IMR-90 (cell line): ENCODE measurements at regions not wholly inside any gene's neighbourhood (a gene's known extent, or its start where the extent isn't known, plus 50 kb on each side); places are given as distances from the start of the nearest gene placed in this dataset.

Experiments used
- ATAC-seq: fragments of 200-7000 bp; cut with Tn5 transposase; 2 replicates; pipeline ENCODE4 v1.9.1; 2020; ENCODE audit warnings: low read depth, mild to moderate bottlenecking, moderate library complexity
- BruUV-seq: library from RNA; stranded (reverse); fragments of 400-500 nt; replicated peaks from 2 replicates; lab custom pipeline; 2021; lab: Mats Ljungman, UMichigan
- CTCF ChIA-PET: fragments of 300-600 bp; formaldehyde crosslinking; extraction: SDS; loops from one replicate; lab custom pipeline; 2021; ENCODE audit warnings: antibody characterized with exemption; lab: Yijun Ruan, JAX
- POLR2A ChIA-PET: fragments of 300-600 bp; sonication (Branson Sonifier 250); formaldehyde crosslinking; loops from one replicate; lab custom pipeline; 2022; ENCODE audit warnings: antibody characterized with exemption; ENCODE audit not compliant: unreplicated experiment; lab: Charles Lee
- DNase-seq: peaks from one replicate; pipeline ENCODE4 v3.0.0; 2013
- H2AFZ ChIP-seq: replicated peaks from 2 replicates; pipeline ENCODE3; 2013; ENCODE audit warnings: low read length, mild to moderate bottlenecking; ENCODE audit not compliant: poor library complexity
- H2AK5ac ChIP-seq: 2 replicates; pipeline ENCODE4 v1.6.1; 2013; ENCODE audit warnings: low read depth, low read length, inconsistent platforms
- H2AK9ac ChIP-seq: replicated peaks from 2 replicates; pipeline ENCODE3; 2013; ENCODE audit warnings: mild to moderate bottlenecking, low read depth, low read length, moderate library complexity; ENCODE audit not compliant: poor library complexity
- H2BK120ac ChIP-seq: 2 replicates; pipeline ENCODE4 v1.6.1; 2013; ENCODE audit warnings: low read depth, low read length, inconsistent platforms
- H2BK15ac ChIP-seq: 3 replicates; pipeline ENCODE4 v1.6.1; 2013; ENCODE audit warnings: low read depth, low read length, inconsistent platforms
- H2BK20ac ChIP-seq: 2 replicates; pipeline ENCODE4 v1.6.1; 2013; ENCODE audit warnings: low read depth, mild to moderate bottlenecking, inconsistent platforms, low read length, moderate library complexity
- H2BK5ac ChIP-seq: 2 replicates; pipeline ENCODE4 v1.6.1; 2013; ENCODE audit warnings: mild to moderate bottlenecking, low read depth, low read length, inconsistent platforms; ENCODE audit not compliant: poor library complexity, severe bottlenecking
- H3K14ac ChIP-seq: replicated peaks from 2 replicates; pipeline ENCODE4 v1.6.1; 2013; ENCODE audit warnings: low read depth, low read length, inconsistent platforms
- H3K18ac ChIP-seq: 2 replicates; pipeline ENCODE4 v1.6.1; 2013; ENCODE audit warnings: low read depth, low read length, control low read depth
- H3K23ac ChIP-seq: 2 replicates; pipeline ENCODE4 v1.6.1; 2013; ENCODE audit warnings: low read depth, low read length, inconsistent platforms
- H3K27ac ChIP-seq: 2 replicates; pipeline ENCODE4 v1.5.1; 2013; ENCODE audit warnings: mild to moderate bottlenecking, control low read depth, low read length; ENCODE audit not compliant: insufficient read depth
- H3K27me3 ChIP-seq: 2 replicates; pipeline ENCODE4 v1.6.1; 2013; ENCODE audit warnings: low read length; ENCODE audit not compliant: control insufficient read depth, insufficient read depth
- H3K36me3 ChIP-seq: 2 replicates; pipeline ENCODE4 v1.6.1; 2013; ENCODE audit warnings: low read length, mixed read lengths; ENCODE audit not compliant: control insufficient read depth, insufficient read depth
- H3K4ac ChIP-seq: 2 replicates; pipeline ENCODE4 v1.6.1; 2013; ENCODE audit warnings: low read depth, low read length, inconsistent platforms
- H3K4me1 ChIP-seq: 2 replicates; pipeline ENCODE4 v1.6.1; 2013; ENCODE audit warnings: low read length, mixed read lengths; ENCODE audit not compliant: control insufficient read depth, insufficient read depth
- H3K4me2 ChIP-seq: 2 replicates; pipeline ENCODE4 v1.6.1; 2013; ENCODE audit warnings: low read depth, mild to moderate bottlenecking, control low read depth, low read length, moderate library complexity
- H3K4me3 ChIP-seq: 2 replicates; pipeline ENCODE4 v1.5.1; 2013; ENCODE audit warnings: low read depth, mild to moderate bottlenecking, control low read depth, low read length, moderate library complexity; ENCODE audit not compliant: insufficient read depth
- H3K56ac ChIP-seq: 2 replicates; pipeline ENCODE4 v1.6.1; 2013; ENCODE audit warnings: low read length, inconsistent platforms; ENCODE audit not compliant: insufficient read depth; ENCODE audit errors: extremely low read depth
- H3K79me1 ChIP-seq, 2 experiments: 2 replicates each; pipeline ENCODE4 v1.6.1; 2013; ENCODE audit warnings: low read length in 2 of 2, inconsistent platforms in 1 of 2, low read depth in 1 of 2
- H3K9ac ChIP-seq: 2 replicates; pipeline ENCODE4 v1.6.1; 2013; ENCODE audit warnings: low read depth, low read length, control low read depth
- H3K9me1 ChIP-seq: 2 replicates; pipeline ENCODE4 v1.6.1; 2013; ENCODE audit warnings: low read length, inconsistent platforms; ENCODE audit not compliant: insufficient read depth
- H3K9me3 ChIP-seq: 2 replicates; pipeline ENCODE4 v1.6.1; 2013; ENCODE audit warnings: low read length; ENCODE audit not compliant: control insufficient read depth, insufficient read depth
- H4K20me1 ChIP-seq: 2 replicates; pipeline ENCODE4 v1.6.1; 2013; ENCODE audit warnings: low read length, inconsistent platforms; ENCODE audit not compliant: insufficient read depth
- H4K5ac ChIP-seq: 2 replicates; pipeline ENCODE4 v1.6.1; 2013; ENCODE audit warnings: mild to moderate bottlenecking, low read depth, low read length, control low read depth
- H4K8ac ChIP-seq, 2 experiments: 2 replicates each; pipeline ENCODE4 v1.6.1; 2013; ENCODE audit warnings: low read depth in 2 of 2, low read length in 2 of 2, control low read depth in 1 of 2, inconsistent platforms in 1 of 2
- H4K91ac ChIP-seq: 2 replicates; pipeline ENCODE4 v1.6.1; 2013; ENCODE audit warnings: low read depth, low read length, inconsistent platforms; ENCODE audit not compliant: insufficient read depth
- BHLHE40 ChIP-seq: fragments of 150-350 bp; IDR thresholded peaks from 2 replicates; pipeline ENCODE4 v1.6.1; 2016; ENCODE audit warnings: mild to moderate bottlenecking, low read depth, low read length
- CEBPB ChIP-seq: IDR thresholded peaks from 2 replicates; pipeline ENCODE4 v1.6.1; 2012; ENCODE audit warnings: low read depth, low read length, improper control_type of control experiment
- CHD1 ChIP-seq: IDR thresholded peaks from 2 replicates; pipeline ENCODE4 v1.6.1; 2012; ENCODE audit warnings: low read depth, low read length, improper control_type of control experiment
- ELK1 ChIP-seq: fragments of 150-350 bp; IDR thresholded peaks from 2 replicates; pipeline ENCODE4 v1.6.1; 2016; ENCODE audit warnings: low read depth, mild to moderate bottlenecking, low read length, moderate library complexity, borderline replicate concordance
- FOS ChIP-seq: fragments of 150-350 bp; IDR thresholded peaks from 2 replicates; pipeline ENCODE4 v1.6.1; 2016; ENCODE audit warnings: low read depth, low read length
- MAFK ChIP-seq: IDR thresholded peaks from 2 replicates; pipeline ENCODE4 v1.6.1; 2012; ENCODE audit warnings: low read depth, low read length, improper control_type of control experiment
- MAZ ChIP-seq: IDR thresholded peaks from 2 replicates; pipeline ENCODE4 v1.6.1; 2012; ENCODE audit warnings: low read depth, mild to moderate bottlenecking, low read length, improper control_type of control experiment, moderate library complexity, borderline replicate concordance
- MXI1 ChIP-seq: IDR thresholded peaks from 2 replicates; pipeline ENCODE4 v1.6.1; 2012; ENCODE audit warnings: low read depth, mild to moderate bottlenecking, low read length, moderate library complexity, borderline replicate concordance
- NFE2L2 ChIP-seq: fragments of 150-350 bp; IDR thresholded peaks from 2 replicates; pipeline ENCODE4 v1.6.1; 2016; ENCODE audit warnings: low read depth, mild to moderate bottlenecking, low read length
- POLR2A ChIP-seq: IDR thresholded peaks from 2 replicates; pipeline ENCODE4 v1.6.1; 2012; ENCODE audit warnings: mild to moderate bottlenecking, low read depth, low read length
- RAD21 ChIP-seq: IDR thresholded peaks from 2 replicates; pipeline ENCODE4 v1.6.1; 2012; ENCODE audit warnings: low read length, improper control_type of control experiment
- RCOR1 ChIP-seq: IDR thresholded peaks from 2 replicates; pipeline ENCODE4 v1.6.1; 2012; ENCODE audit warnings: mild to moderate bottlenecking, low read length, improper control_type of control experiment; ENCODE audit not compliant: insufficient replicate concordance
- RFX5 ChIP-seq: IDR thresholded peaks from 2 replicates; pipeline ENCODE4 v1.8.0; 2012; ENCODE audit warnings: low read depth, mild to moderate bottlenecking, low read length, moderate library complexity
- SMC3 ChIP-seq: fragments of 150-350 bp; IDR thresholded peaks from 2 replicates; pipeline ENCODE4 v1.6.1; 2016; ENCODE audit warnings: low read depth, mild to moderate bottlenecking, antibody characterized with exemption, low read length, moderate library complexity
- WGBS, 2 experiments: methylation state at CpG; one replicate each; pipeline versions ENCODE4 v1.1.5 to v1.1.7; 2013; ENCODE audit warnings: missing lambda C conversion rate in 2 of 2; ENCODE audit not compliant: insufficient read length in 1 of 2; ENCODE audit errors: extremely low coverage in 2 of 2; 5-methylcytosine and 5-hydroxymethylcytosine counted together
- dilution Hi-C: fragments of 300-500 bp; cut with HindIII; formaldehyde crosslinking; loops from one replicate; pipeline ENCODE4 v1.14.3; 2018; ENCODE audit warnings: low sequenced_read_pairs; ENCODE audit not compliant: unreplicated experiment
- in situ Hi-C: fragments of 300-500 bp; cut with MboI; formaldehyde crosslinking; loops from 3 replicates; pipeline ENCODE4 v1.14.3; 2019; ENCODE audit warnings: low sequenced_read_pairs, inconsistent platforms, mixed read lengths
- intact Hi-C: fragments of 100-400 bp; cut with micrococcal nuclease; formaldehyde crosslinking; loops from 2 replicates; pipeline ENCODE4 v1.10.0; 2022
- TF ChIP-seq, protein P1 (sequence below): fragments of 150-350 bp; IDR thresholded peaks from 2 replicates; pipeline ENCODE4 v1.6.1; 2017; ENCODE audit warnings: mild to moderate bottlenecking, antibody characterized with exemption, low read length, low read depth

GRCh38 chr6:6704103-6705060 is 115.9 kb downstream of the LY86 start:
- H3K18ac ChIP-seq, result no peak overlapping the region
- no peak overlapping the region for H2BK120ac ChIP-seq
- 49% methylated on average over 2 of the region's 13 CpGs; no CpG with 5 or more reads in 1 of the 2 experiments for WGBS, 2 experiments
- no peak overlapping the region for H3K9ac ChIP-seq
- H3K14ac ChIP-seq, result no peak overlapping the region
- in situ Hi-C loops, result no loop called here
- no peak overlapping the region for H3K4me3 ChIP-seq
- no peak overlapping the region for H2BK15ac ChIP-seq
- no peak overlapping the region for H4K91ac ChIP-seq
- no peak overlapping the region for H2AK9ac ChIP-seq
- H3K79me1 ChIP-seq, result no peaks in the 10 kb centered on the region
- CTCF ChIA-PET, result interaction anchor here (0.6 to 0.9 kb wide), 3 partner anchors 18 to 802 kb away, joined by 3 to 4 read pairs (median 3); no protein-coding TSS in a partner anchor
- no peaks in the 10 kb centered on the region for H4K20me1 ChIP-seq
- H3K36me3 ChIP-seq, result no peaks in the 10 kb centered on the region
- H4K5ac ChIP-seq, result no peak overlapping the region
- peaks cover 5% of the 10 kb centered on the region for H3K9me1 ChIP-seq
- H4K8ac ChIP-seq, result no peak overlapping the region
- intact Hi-C loops, result no loop called here
- no peak overlapping the region for H3K27ac ChIP-seq
- H2AFZ ChIP-seq, result no peak overlapping the region
- no peak overlapping the region for H2AK5ac ChIP-seq
- dilution Hi-C loops, result no loop called here
- no peak for ATAC-seq
- H3K9me3 ChIP-seq, result no peaks in the 10 kb centered on the region
- no TSS peak for BruUV-seq
- H3K4ac ChIP-seq, result no peak overlapping the region
- H3K23ac ChIP-seq, result no peak overlapping the region
- peaks cover 6% of the 10 kb centered on the region; the same call in 1 of the 2 replicates for H3K27me3 ChIP-seq
- H3K56ac ChIP-seq, result no peak overlapping the region
- H2BK5ac ChIP-seq, result no peak overlapping the region
- peaks cover 5% of the 10 kb centered on the region; the same call in 1 of the 2 replicates for H3K4me1 ChIP-seq
- POLR2A ChIA-PET, result no interaction called here
- DNase-seq, result no peak
- H2BK20ac ChIP-seq, result no peak overlapping the region
- no peak overlapping the region for H3K4me2 ChIP-seq
- TF ChIP-seq NFE2L2 (no peak), CHD1 (no peak), MXI1 (no peak), MAFK (no peak), FOS (no peak), ELK1 (no peak), MAZ (no peak), SMC3 (no peak), RAD21 (no peak), CEBPB (no peak), BHLHE40 (no peak), POLR2A (no peak), RFX5 (no peak), RCOR1 (no peak)
- TF ChIP-seq, protein P1, sequence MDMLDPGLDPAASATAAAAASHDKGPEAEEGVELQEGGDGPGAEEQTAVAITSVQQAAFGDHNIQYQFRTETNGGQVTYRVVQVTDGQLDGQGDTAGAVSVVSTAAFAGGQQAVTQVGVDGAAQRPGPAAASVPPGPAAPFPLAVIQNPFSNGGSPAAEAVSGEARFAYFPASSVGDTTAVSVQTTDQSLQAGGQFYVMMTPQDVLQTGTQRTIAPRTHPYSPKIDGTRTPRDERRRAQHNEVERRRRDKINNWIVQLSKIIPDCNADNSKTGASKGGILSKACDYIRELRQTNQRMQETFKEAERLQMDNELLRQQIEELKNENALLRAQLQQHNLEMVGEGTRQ, result no peak
